Limb (tissue), 2 donors: ENCODE measurements at regions not wholly inside any gene's neighbourhood (a gene's known extent, or its start where the extent isn't known, plus 50 kb on each side); places are given as distances from the start of the nearest gene placed in this dataset.
"Not testable (repeated sequence)": the region's sequence is repeated elsewhere in the genome, so short reads cannot be mapped to it uniquely, and the experiment has no call there.

Experiments
- DNase-seq, 2 donors: peaks; one replicate each; pipeline ENCODE4 v3.0.0-alpha.2; 2016; ENCODE audit errors: extremely low spot score in 2 of 2

DNA sequence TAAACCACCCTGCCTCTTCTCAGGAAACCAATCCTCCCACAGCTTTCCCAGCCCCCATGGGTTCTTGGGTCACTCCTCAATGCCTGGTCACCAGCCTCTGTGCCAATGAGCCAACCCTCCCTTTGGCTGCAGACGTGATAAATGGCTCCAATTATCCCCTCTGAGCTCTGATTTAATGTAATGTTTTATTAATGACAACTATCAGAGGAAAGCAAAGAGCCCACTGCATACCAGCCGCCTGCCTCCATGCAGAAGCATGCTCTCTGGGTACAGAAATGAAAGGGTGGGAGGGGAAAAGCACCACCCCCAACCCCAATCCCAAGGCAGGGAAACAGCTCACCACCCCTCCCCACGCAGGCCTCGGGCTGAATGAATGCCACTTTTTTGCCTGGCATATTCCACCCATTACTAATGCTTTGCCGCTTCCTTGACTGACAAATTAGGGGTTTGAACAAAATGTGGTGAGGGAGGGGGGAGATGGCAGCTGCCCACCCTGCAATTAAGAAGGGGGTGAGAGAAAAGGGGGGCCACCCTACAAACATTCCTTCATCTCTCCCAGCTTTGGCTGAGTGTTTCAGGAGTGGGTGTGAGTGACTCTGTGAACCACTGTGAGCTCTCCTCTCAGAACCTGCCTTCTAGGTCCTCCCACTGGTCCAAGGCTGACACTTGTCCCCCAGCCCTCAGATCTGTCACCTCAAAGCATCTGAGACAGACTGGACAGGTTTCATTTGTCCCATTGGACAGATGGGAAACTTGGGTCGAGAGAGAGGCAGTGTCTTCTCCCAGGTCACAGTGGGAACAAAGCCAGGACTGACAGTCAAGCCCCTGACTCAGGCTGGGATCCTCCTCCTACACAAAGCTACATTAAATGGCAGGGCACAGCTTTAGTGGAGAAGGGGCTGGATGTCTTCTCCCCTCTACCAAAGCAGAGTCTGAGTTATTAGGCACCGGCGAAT lies 161.5 kb downstream of the TMEM132E start:
- peak in 1 of 2 donors; percentile 29 for DNase-seq

DNA sequence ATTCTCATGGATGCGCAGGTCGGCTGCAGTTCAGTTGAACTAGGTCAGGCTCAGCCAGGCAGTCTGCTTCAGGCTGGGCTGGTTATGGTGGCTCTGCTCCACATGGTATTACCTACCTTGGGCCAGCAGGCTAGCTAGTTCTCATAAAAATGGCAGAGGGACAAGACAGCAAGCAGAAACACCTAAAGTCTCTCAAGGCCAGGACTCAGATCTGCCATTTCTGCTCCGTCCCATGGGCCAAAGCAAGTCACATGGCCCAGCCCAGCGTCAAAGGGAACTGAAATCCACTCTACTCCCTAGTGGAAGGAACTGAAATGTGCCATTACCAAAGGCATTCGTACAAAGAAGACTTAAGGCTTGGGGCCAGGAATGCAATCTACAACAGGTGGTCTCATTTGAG lies 160.0 kb downstream of the TMEM132E start:
- DNase-seq, result no peak

DNA sequence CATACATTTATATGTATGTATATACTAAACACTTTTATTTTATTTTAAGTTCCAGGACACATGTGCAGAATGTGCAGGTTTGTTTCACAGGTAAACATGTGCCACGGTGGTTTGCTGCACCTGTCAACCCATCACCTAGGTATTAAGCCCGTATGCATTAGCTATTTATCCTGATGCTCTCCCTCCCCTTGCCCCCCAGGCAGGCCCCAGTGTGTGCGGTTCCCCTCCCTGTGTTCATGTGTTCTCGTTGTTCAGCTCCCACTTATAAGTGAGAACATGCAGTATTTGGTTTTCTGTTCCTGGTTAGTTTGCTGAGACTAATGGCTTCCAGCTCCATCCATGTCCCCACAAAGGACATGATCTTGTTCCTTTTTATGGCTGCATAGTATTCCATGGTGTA lies 158.3 kb downstream of the TMEM132E start:
- DNase-seq, result not testable (repeated sequence)

DNA sequence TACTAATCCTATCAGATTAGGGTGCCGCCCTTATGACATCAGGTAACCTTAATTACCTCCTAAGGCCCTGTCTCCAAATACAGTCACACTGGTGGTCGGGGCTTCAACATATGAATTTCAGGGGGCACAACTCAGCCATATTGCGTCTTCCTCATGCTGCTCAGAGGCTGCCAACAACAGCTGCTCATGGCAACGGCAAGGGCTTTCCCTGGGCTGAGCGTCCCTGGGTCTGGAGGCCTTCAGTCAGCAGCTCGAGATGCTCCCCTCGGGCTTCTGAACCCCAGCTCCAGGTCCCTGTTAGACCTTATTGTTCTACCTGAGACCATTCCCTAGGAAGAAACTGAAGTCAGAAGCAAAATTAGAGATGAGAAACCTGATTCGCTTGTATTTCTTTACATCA lies 157.2 kb downstream of the TMEM132E start:
- no peak for DNase-seq

DNA sequence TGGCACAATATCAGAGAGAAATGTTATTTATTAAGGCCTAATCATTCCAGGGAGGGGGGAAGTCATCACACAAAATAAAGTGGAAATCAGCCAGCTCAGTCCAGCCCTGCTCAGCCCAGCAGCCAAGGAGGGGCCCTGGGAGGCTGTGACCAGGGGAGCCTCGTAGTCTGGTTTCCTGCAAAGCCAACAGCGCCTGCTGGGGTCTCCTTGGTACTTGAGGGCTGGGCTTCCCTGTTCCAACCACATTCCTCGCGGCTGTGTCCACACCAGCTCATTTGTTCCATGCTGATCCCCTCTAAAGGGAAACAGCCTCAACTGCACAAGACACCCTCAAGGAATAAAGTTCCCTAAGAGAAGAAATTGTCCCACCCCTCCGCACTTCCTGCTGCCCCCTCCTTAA lies 154.0 kb downstream of the TMEM132E start:
- no peak for DNase-seq

DNA sequence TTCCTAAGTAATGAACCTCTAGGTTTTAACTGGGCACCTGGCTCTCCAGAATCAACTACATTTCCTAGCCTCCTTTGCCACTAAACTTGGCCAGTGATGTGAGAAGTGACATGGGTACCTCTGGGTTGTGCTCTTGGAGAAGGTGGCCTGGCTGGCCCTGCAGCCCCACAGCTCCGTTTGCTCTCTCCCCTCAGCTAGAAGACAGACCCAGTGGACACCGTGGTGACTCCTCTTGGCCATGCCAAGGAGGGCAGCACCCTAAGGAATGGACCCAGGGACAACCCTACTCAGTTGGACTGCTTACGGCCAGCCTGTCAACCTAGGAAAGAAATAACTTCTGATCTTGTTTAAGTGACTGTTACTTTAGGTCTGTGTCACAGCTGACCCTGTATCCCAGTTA lies 151.4 kb downstream of the TMEM132E start:
- DNase-seq, result no peak

DNA sequence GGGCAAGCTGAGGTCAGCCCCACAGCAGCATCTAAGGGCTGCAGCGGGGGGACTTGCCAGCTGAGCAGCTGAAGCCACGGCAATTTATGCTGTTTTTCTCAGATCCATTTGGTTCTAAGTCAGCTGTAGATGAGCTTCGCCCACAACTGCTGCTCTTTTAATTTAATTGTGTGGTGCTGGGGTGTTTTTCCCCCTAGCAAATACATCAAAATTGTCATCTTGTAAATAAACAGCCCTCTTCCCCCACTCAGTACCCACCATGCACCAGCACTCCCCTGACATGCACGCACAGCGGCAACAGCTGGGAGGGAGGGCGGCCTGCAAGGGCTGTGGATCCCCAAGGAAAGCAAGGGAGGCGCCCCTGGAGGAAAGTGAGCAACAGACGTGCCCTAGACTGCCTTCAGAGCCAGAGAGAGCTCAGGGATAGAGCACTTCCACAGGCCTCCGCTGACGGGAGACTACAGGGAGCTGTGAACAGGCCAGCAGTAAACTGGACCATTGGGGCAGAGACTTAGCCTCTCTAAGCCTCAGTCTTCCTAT lies 149.5 kb downstream of the TMEM132E start:
- DNase-seq, result no peak

DNA sequence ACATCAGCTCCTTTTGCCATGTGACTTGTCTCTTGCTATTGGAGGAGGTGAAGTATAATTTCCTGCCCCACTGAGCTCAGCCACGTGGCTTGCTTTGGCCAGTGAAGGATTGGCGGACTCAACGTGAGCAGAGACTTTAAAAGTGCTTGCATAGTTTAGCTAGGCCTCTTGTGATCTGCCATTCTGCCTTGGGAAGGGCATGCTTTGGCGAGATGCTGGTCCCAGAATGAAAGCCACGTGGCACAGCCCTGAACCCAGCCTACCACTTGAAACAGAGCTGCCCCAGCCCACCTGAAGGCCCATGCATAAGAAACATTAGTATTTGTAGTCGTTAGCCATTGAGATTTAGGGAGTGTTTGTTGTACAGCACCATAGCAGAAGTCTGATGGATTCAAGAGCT lies 148.2 kb downstream of the TMEM132E start:
- DNase-seq, result no peak

DNA sequence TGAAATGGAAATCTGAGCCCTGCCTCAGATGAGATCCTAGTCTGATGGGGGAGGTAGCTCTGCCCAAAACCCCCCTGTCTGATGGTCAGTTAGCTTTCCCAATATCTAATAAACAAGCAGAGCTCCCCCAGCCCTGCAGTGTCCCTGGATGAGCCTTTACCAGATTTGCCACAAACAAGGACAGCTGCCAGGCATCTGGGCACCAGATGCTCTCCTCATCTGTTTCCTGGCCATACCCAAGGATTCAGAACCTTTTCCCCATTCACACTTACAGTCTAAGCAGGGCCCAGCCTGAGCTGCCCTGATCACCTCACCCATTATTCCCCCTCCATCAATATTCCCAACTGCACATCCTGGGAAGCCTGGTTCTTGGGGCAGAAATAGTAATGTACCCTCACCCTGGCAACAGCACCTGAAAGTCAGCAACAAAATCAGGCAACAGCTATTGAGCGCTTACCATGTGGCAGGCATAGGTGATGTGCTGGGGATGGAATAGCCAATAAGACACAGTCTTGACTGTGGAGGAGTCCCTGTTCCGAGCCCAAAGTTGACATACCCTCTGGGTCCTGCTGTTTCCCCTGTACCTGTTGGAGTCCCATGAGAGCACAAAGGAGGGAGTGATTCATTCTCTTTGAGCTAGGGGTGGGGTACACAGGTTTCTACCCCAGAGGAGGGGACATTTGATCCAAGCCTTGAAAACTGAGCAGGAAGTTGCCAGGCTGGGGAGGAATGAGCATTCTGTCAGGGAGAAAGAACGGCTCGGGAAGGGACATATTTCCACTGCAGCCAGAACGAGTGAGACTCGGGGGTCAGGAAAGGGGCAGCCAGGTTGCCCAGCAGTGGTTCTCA lies 147.4 kb downstream of the TMEM132E start:
- DNase-seq, result no peak

DNA sequence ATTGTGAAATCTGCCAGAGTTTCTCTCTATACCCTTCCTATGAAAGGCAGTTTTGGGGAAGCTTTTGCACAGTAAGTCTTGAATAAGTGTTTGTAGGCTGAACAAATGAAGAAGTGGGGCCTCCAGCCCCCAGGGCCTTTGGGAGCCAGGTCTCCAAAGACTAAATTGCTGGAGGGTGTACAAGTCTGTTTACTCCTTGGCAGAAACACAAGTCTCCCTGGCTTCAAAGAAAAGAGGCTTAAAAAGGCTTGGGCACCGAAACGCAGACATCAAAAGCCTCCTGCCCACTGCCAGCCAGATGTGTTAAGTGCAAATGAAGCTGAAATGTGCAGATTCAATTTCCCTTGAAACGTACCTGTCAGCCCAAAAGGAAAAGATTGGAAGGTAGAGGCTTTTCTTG lies 146.3 kb downstream of the TMEM132E start:
- DNase-seq, result no peak

DNA sequence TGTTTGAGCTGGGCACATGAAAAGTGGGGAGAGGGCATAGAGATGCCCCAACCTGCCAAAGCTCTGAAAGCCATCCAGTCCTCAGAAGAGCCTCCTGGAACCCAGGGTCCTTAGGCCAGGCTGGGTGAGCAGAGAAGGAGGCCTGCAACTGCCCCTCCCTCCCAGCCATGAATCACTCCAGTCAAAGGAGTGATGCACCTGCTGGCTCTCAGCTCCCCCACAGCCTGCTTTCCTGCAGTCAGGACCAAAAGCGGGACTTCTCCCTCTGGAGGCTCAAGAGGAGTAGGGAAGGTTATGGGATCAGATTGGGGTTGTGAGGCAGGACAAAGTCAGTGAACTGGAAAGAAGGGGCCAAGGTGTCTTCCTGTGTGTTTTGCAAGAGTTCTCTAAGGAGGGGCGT lies 145.6 kb downstream of the TMEM132E start:
- DNase-seq, result no peak

DNA sequence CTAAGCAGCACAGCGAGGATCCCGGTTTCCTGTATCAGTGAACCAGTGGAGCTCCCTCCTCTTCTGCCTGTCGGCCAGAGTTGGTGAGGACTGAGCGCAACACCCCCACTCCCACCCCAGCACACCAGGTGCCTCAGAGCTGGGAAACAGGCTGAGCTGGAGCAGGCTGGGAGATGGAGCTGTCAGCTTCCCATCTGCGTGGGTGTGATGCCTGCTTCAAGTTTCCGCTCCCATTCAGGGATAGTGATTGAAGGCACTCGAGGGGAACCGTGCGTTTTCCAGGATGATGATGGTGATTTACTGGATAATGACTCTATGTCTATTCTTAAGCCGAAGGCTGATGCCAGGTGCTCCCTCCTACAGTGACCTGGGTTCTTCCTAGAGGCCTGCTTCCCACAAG lies 144.5 kb downstream of the TMEM132E start:
- no peak for DNase-seq

DNA sequence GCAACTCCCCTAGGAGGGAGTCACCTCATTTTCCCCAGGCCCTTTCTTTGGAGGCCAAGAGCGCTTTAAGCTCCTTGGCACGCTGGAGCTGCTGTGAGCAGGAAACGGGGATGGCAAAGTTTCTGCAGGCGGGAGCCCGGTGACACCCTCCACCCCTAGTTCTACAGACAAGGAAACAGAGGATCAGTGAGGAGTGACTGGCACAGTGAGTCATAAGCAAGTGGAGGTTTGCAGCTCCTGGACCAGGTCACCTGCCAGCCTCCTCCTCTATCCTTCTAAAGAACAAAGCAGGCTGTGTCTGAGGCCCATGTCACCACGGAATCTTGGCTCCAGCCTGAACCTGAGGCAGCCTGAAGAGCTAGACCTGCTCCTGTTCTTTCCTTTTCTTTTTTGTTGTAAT lies 141.9 kb downstream of the TMEM132E start:
- no peak for DNase-seq

DNA sequence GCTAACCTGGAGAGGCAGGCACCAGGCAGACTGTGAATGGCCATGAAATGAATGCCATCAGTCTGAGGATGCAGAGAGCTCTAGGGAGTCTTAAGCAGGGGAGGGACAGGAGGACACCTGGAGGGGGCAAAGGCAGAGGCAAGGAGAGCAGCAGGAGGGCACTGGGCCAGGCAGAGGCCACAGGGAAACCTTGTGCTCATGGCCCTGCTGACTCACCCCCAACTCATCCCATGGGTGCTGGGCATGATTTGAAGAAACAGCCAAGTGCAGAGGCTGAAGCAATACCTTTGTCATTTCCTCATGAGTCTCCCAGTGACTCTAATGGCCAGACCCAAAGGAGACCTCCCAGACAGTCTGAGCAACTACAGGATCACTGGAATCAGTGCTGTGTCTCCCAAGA lies 141.4 kb downstream of the TMEM132E start:
- no peak for DNase-seq

DNA sequence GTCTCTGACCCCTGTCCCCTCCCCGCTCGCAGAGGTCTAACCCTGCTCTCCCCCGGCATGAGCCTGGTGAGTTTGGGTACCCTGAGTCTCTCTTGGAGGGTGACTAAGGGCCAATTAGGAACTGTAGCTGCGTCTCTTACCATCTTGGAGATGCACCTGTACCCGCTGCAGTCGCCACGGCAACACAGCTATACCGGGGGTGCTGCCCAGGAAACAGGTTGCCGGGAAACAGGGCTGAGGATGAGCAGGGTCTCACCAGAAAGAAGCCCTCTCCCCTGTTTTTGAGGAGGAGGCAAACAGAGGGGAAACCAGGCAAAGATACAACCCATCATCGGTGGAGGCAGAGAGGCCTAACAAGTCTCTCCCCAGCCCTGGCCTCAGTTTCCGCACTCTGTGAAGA lies 140.2 kb downstream of the TMEM132E start:
- DNase-seq, result no peak

DNA sequence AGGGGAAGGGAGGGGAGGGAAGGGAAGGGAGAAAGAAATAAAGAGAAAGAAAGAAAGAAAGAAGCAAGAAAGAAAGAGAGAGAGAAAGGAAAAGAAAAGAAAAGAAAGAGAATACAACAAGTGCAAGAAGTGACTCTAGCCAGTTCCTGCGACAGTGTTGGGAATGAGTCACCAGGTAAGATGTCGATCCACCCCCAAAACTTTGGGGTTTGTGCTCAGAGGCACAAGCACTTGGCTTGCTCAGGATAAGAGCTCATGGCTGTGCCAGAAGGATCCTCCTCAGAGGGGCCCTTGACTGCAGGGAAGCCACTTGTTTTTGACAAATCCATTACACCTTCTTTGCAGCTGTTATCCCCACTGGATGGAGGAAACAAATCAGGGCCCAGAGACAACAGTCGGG lies 137.7 kb downstream of the TMEM132E start:
- no peak for DNase-seq

DNA sequence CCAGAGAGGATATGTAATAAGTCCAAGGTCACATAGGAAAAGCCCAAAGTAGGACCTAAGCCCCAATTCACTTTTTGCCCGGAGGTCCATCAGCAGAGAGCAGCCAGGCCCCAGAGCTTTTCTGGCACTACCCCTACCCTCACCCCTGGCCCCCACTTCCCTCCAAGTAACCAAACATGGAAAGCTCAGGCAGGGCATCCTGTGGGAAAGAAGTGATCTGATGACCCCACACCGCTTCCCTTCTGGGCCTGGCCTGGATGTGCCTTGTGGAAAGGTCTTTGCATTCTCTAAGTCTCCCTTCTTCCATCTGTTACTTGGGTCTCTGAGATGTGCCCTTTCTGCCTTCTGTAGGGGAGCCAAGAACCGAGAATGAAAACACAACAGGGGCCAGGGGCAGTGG lies 136.9 kb downstream of the TMEM132E start:
- DNase-seq, result no peak

DNA sequence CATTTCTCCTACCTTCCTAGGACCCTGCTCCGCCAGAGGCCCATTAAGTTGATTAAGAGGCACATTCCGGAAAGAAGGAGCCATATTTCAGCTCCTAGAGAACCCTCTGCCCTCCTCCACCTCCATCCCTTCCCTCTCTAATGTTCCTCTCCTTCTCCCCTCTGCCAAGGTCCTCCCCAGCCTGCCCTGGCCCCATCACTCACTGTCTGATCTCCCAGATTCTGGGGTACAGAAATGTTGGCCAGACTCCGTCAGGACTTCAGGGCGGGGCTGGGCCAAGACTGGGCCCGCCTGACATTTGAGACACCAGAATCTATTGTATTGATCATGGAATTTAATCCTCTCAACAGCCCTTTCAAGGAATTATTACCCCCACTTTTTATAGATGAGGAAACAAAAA lies 136.1 kb downstream of the TMEM132E start:
- DNase-seq, result no peak

DNA sequence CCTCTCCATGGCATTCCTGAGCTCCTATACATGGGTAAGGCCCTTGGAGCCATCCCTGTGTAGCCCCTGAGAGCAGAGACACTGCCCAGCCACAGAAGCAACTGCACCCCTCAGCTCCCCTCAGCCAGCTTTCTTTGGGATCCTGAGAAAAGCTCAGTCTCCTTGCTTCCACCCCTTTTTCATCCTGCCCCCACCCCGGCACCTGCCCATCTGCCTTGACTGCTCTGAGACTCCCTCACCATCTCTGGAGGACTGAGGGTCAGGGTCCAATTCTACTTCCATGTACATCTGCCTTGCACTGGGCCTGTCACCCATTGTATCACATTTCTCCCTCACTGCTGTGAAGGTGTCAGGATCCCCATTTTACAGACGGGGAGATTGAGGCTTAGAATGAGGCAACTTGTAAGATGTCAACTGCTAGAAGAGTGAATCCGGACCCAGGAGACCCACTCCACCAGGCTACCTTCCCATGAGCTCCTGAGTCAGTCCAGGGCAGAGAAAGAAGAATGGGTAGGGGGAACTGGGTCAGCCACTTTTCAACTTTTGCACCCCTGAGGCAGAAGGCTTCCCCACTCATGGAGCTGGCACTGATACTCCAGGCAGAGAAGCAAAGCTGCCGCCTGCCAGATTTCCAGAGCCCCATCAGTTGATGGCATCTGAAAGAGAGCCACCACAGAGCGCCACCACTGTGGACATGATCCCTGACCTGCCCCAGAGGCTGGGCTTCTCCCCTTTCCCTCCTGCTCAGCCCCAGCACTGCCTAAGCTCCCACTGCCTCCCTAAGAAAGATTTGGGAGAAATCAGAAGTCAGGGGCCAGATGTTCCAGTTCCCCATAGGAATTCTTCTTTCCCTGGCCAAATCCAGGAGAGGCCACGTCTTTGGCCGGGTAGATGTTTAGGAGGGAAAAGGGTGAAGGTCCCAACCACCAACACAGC lies 135.4 kb downstream of the TMEM132E start:
- DNase-seq, result no peak

DNA sequence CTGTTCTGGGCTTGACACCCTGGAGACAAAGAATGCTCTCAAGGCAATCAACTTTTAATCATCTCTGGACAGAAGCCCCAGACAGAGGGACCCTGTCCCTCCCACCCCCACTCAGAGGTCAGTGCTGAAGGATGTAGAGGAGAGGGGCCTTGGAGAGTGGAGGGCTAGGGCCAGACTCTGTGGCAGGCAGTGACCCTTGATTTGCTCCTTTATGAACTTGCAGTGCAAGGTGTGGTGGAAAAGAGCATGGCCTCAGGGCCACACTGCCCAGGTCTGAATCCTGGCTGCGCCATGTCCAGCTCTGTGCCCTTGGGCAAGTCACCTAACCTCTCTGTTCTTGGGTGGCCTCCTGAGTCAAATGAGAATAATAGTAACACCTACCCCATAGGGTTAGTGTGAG lies 134.3 kb downstream of the TMEM132E start:
- no peak for DNase-seq
